HG03135 (cell line): ENCODE measurements at regions not wholly inside any gene's neighbourhood (a gene's known extent, or its start where the extent isn't known, plus 50 kb on each side); places are given as distances from the start of the nearest gene placed in this dataset.
"Not testable (repeated sequence)": the region's sequence is repeated elsewhere in the genome, so short reads cannot be mapped to it uniquely, and the experiment has no call there.

Experiments used
- ATAC-seq: cut with Tn5 transposase; IDR thresholded peaks from one replicate; pipeline ENCODE4 v1.9.1; 2021; ENCODE audit warnings: mild to moderate bottlenecking, moderate library complexity; ENCODE audit not compliant: unreplicated experiment

- ATAC-seq: no peak
Measured at GRCh38 chr6:103819509-103819908, 1040.2 kb downstream of the HACE1 start.

- no peak for ATAC-seq
Measured at GRCh38 chr6:103812970-103813369, 1046.7 kb downstream of the HACE1 start.

GRCh38 chr6:103801901-103802479 is 1057.7 kb downstream of the HACE1 start:
- ATAC-seq: not testable (repeated sequence)

- no peak for ATAC-seq
Measured at GRCh38 chr6:103799971-103800670, 1059.6 kb downstream of the HACE1 start.

GRCh38 chr6:103798166-103798565 is 1061.6 kb downstream of the HACE1 start:
- ATAC-seq: no peak

- ATAC-seq: no peak
Measured at GRCh38 chr6:103797738-103798137, 1062.0 kb downstream of the HACE1 start.

GRCh38 chr6:103791458-103791857 is 1068.3 kb downstream of the HACE1 start:
- no peak for ATAC-seq

GRCh38 chr6:103784117-103784516 is 1075.6 kb downstream of the HACE1 start:
- ATAC-seq: no peak

- ATAC-seq: no peak
Measured at GRCh38 chr6:103783329-103783728, 1076.4 kb downstream of the HACE1 start.

- no peak for ATAC-seq
Measured at GRCh38 chr6:103769431-103769830, 1090.3 kb downstream of the HACE1 start.

- no peak for ATAC-seq
Measured at GRCh38 chr6:103750603-103751002, 1109.1 kb downstream of the HACE1 start.

GRCh38 chr6:103734016-103734415 is 1125.7 kb downstream of the HACE1 start:
- ATAC-seq: no peak

GRCh38 chr6:103729658-103730057 is 1130.1 kb downstream of the HACE1 start:
- no peak for ATAC-seq

GRCh38 chr6:103723438-103724322 is 1136.0 kb downstream of the HACE1 start:
- peak; percentile 74 for ATAC-seq

- no peak for ATAC-seq
Measured at GRCh38 chr6:103722683-103723082, 1137.0 kb downstream of the HACE1 start.

- ATAC-seq: no peak
Measured at GRCh38 chr6:103721923-103722322, 1137.8 kb downstream of the HACE1 start.

- no peak for ATAC-seq
Measured at GRCh38 chr6:103720393-103720792, 1139.3 kb downstream of the HACE1 start.

- ATAC-seq: no peak
Measured at GRCh38 chr6:103719545-103719944, 1140.2 kb downstream of the HACE1 start.

- ATAC-seq: no peak
Measured at GRCh38 chr6:103715269-103715668, 1144.5 kb downstream of the HACE1 start.

- not testable (repeated sequence) for ATAC-seq
Measured at GRCh38 chr6:103709236-103709635, 1150.5 kb downstream of the HACE1 start.

- no peak for ATAC-seq
Measured at GRCh38 chr6:103707596-103708325, 1152.0 kb downstream of the HACE1 start.
